ENCODE measurements at regions not wholly inside any gene's neighbourhood (a gene's known extent, or its start where the extent isn't known, plus 50 kb on each side); places are given as distances from the start of the nearest gene placed in this dataset.

DNA sequence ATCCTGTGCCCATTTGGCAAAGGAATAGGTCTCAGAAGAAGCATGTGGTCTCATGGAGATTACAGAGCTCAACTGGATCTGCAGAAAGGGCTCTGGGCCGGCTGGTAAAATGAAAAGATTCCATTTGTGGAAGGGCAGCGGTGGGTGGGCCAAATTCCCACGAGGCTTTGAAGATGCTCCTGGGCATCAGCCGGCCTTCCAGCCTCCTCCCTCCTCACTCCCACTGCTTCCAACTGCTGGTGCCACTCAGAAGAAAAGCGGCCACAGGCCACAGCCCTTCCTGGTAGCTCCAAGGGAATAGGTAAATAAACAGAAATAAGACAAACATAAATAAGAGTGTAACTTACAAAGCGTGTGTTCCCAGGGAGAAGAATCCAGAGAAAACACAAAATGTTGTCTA, 136.3 kb upstream of the SLC44A3 start:
- no peaks in the 10 kb centered on the region for H3K36me3 Mint-ChIP-seq (ENCODE audit: insufficient read depth, unreplicated experiment)
- intact Hi-C loops (cut with micrococcal nuclease; ENCODE audit: unreplicated experiment): no loop called here

DNA sequence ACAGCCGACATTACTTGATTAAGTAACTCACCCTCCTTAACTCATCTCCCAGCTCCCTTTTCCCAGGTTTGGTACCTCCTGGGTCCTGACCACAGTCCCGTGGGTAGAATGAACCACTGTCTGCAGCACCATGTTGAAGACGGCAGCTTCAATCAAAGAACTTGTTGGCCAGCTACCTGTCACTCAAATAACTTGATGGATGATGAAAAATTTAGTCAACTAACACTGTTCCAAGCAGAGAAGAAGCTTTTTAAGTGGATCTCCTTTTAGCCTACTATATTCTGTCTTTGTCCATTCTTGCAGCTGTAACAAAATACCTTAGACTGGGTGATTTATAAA, 138.4 kb upstream of the F3 start:
- no peaks in the 10 kb centered on the region for H3K9me3 Mint-ChIP-seq (ENCODE audit: low read depth, unreplicated experiment)
- no peak for DNase-seq
- no TSS peak for BruUV-seq (replicated peaks)
- H3K36me3 Mint-ChIP-seq (ENCODE audit: insufficient read depth, unreplicated experiment): no peaks in the 10 kb centered on the region
- no peaks in the 10 kb centered on the region for H3K4me1 Mint-ChIP-seq (ENCODE audit: low read depth, unreplicated experiment)
- CTCF ChIA-PET: no interaction called here
- intact Hi-C loops (cut with micrococcal nuclease; ENCODE audit: unreplicated experiment): no loop called here
- H3K27ac Mint-ChIP-seq (ENCODE audit: unreplicated experiment): no peak overlapping the region
- H3K4me3 Mint-ChIP-seq (ENCODE audit: low read depth, unreplicated experiment): no peak overlapping the region
- TF ChIP-seq, protein P1, sequence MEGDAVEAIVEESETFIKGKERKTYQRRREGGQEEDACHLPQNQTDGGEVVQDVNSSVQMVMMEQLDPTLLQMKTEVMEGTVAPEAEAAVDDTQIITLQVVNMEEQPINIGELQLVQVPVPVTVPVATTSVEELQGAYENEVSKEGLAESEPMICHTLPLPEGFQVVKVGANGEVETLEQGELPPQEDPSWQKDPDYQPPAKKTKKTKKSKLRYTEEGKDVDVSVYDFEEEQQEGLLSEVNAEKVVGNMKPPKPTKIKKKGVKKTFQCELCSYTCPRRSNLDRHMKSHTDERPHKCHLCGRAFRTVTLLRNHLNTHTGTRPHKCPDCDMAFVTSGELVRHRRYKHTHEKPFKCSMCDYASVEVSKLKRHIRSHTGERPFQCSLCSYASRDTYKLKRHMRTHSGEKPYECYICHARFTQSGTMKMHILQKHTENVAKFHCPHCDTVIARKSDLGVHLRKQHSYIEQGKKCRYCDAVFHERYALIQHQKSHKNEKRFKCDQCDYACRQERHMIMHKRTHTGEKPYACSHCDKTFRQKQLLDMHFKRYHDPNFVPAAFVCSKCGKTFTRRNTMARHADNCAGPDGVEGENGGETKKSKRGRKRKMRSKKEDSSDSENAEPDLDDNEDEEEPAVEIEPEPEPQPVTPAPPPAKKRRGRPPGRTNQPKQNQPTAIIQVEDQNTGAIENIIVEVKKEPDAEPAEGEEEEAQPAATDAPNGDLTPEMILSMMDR (IDR thresholded peaks at IDR 0.05; ENCODE audit: unreplicated experiment): no peak
- H3K27me3 Mint-ChIP-seq (ENCODE audit: unreplicated experiment): no peaks in the 10 kb centered on the region

More for the DNA sequence above, 136.3 kb upstream of the SLC44A3 start:
- no peaks in the 10 kb centered on the region for H3K4me1 Mint-ChIP-seq (ENCODE audit: low read depth, unreplicated experiment)
- no peak overlapping the region for H3K4me3 Mint-ChIP-seq (ENCODE audit: low read depth, unreplicated experiment)
- H3K9me3 Mint-ChIP-seq (ENCODE audit: low read depth, unreplicated experiment): peaks cover 3% of the 10 kb centered on the region
- BruUV-seq (replicated peaks): no TSS peak
- no peaks in the 10 kb centered on the region for H3K27me3 Mint-ChIP-seq (ENCODE audit: unreplicated experiment)
- no peak for DNase-seq
- H3K27ac Mint-ChIP-seq (ENCODE audit: unreplicated experiment): no peak overlapping the region
- CTCF ChIA-PET: no interaction called here
- TF ChIP-seq, protein P1 (IDR thresholded peaks at IDR 0.05; ENCODE audit: unreplicated experiment): no peak

DNA sequence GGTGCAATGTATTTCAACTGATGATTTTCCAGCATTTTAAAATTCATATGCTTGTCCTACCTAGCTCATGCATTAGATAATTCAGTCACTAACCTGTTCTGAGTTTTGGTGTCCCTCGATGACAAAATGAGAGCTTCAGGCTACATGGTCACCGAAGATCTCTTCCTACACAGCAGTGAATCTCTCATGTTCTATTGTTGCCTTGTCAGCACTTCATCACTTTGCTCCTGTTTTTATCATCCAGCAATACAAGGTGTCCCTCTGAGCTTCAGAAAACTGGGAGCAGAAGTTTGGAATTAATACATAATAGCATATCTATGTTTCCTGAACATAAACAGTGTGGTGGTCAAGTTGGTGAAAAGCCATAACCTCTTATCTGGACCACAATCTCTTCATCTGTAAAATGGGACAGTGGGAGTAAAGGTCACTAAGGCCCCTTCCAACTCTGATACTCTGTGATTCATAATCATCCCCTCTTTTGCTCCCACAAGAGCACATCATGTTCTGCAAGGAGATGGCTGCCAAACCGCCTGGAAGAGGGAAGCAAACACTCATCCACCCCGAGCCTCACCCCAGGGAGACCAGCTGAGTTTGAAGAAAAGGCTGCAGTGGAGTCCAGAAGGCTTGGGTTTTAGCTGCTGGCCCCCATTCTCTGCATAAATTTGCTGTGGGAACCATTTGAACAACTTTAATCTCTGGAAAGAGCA, 137.9 kb upstream of the F3 start:
- intact Hi-C loops (cut with micrococcal nuclease; ENCODE audit: unreplicated experiment): no loop called here
- DNase-seq: no peak
- TF ChIP-seq, protein P1 (IDR thresholded peaks at IDR 0.05; ENCODE audit: unreplicated experiment): no peak
- no TSS peak for BruUV-seq (replicated peaks)
- no peaks in the 10 kb centered on the region for H3K9me3 Mint-ChIP-seq (ENCODE audit: low read depth, unreplicated experiment)
- CTCF ChIA-PET: no interaction called here
- H3K36me3 Mint-ChIP-seq (ENCODE audit: insufficient read depth, unreplicated experiment): no peaks in the 10 kb centered on the region
- no peak overlapping the region for H3K4me3 Mint-ChIP-seq (ENCODE audit: low read depth, unreplicated experiment)
- H3K4me1 Mint-ChIP-seq (ENCODE audit: low read depth, unreplicated experiment): no peaks in the 10 kb centered on the region
- no peak overlapping the region for H3K27ac Mint-ChIP-seq (ENCODE audit: unreplicated experiment)
- no peaks in the 10 kb centered on the region for H3K27me3 Mint-ChIP-seq (ENCODE audit: unreplicated experiment)

DNA sequence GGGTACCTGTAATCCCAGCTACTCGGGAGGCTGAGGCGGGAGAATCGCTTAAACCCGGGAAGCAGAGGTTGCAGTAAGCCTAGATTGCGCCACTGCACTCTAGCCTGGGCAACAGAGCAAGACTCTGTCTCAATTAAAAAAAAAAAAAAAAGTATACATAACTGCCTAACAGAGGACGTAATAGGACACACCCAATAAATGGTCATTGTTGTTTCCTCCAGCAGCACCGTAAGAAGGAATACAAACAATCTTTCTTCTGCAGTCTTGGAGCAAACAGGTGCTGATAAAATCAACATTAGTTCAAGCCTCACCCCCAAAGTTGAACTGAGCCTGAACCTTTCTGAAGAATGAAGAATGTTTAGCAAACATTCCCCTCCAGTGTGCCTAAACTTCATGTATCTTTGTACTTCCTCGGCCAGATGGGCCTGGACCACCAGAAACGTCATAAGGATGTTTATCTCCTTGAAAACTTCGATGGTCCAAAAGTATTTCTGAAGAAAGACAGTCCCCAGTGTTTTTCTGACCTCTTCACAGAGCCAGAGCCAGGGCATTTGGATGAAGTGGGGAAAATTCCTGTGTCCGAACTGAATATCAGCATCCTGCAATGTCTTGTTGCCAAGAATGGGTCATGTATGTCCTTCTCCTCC, 136.8 kb upstream of the F3 start:
- CTCF ChIA-PET: no interaction called here
- BruUV-seq (replicated peaks): no TSS peak
- DNase-seq: no peak
- no peak overlapping the region for H3K4me3 Mint-ChIP-seq (ENCODE audit: low read depth, unreplicated experiment)
- H3K27ac Mint-ChIP-seq (ENCODE audit: unreplicated experiment): no peak overlapping the region
- H3K27me3 Mint-ChIP-seq (ENCODE audit: unreplicated experiment): no peaks in the 10 kb centered on the region
- no peaks in the 10 kb centered on the region for H3K36me3 Mint-ChIP-seq (ENCODE audit: insufficient read depth, unreplicated experiment)
- intact Hi-C loops (cut with micrococcal nuclease; ENCODE audit: unreplicated experiment): no loop called here
- H3K9me3 Mint-ChIP-seq (ENCODE audit: low read depth, unreplicated experiment): no peaks in the 10 kb centered on the region
- H3K4me1 Mint-ChIP-seq (ENCODE audit: low read depth, unreplicated experiment): no peaks in the 10 kb centered on the region
- TF ChIP-seq, protein P1 (IDR thresholded peaks at IDR 0.05; ENCODE audit: unreplicated experiment): no peak

Data from Calu3 (cell line).